Gastroesophageal sphincter (tissue), 3 donors: ENCODE measurements at regions not wholly inside any gene's neighbourhood (a gene's known extent, or its start where the extent isn't known, plus 50 kb on each side); places are given as distances from the start of the nearest gene placed in this dataset.

ENCODE experiments used
- CTCF ChIP-seq, 4 experiments: fragments of 200-600 bp in 2 of 4; fragments of 450-650 bp in 2 of 4; sonication (generic) in 1 of 4; IDR thresholded peaks; one replicate each; pipeline ENCODE4 v1.5.1; 2017 to 2019; ENCODE audit warnings: antibody characterized with exemption in 4 of 4, mild to moderate bottlenecking in 2 of 4, moderate library complexity in 2 of 4
- EP300 ChIP-seq: sonication (generic); formaldehyde crosslinking; IDR thresholded peaks from one replicate; pipeline ENCODE4 v1.6.1; 2017; ENCODE audit warnings: antibody characterized with exemption, mild to moderate bottlenecking
- POLR2A ChIP-seq, 2 donors: fragments of 450-650 bp; IDR thresholded peaks; one replicate each; pipeline ENCODE4 v1.6.1; 2017; ENCODE audit warnings: antibody characterized with exemption in 2 of 2, mild to moderate bottlenecking in 2 of 2, moderate library complexity in 1 of 2
- POLR2AphosphoS5 ChIP-seq: sonication (generic); formaldehyde crosslinking; IDR thresholded peaks from one replicate; pipeline ENCODE4 v1.6.1; 2017; ENCODE audit warnings: antibody characterized with exemption

DNA sequence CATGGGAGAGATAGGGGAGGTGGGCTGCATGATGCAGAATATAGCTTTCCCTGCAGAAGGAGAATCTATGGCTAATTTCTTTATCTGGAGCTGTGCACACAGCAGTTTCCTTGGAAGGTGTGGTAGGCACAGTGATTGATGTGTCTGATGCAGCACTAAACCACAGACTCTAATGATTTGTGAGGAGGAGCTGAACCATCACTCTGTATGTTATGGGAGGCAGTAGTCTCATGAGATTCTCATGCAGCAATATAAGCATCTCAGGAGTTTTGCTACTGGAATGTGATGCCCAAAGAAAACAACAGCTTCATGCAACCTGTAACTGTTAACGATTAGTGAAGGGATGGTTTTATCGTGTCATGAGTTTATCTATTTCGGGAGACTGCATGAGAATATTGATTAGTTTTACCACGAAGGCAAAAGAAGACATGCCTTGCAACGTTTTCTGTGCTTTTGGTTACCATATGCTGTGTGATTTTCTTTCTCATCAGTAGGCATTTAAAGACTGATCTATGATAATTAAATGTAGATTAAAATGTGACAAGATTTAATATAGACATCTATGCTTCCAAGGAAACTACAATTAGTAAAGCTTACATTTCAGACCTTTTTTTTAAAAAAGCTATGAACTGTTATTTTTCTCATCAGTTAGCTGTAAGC, 286.8 kb downstream of the ARL6IP6 start:
- no peak for TF ChIP-seq CTCF (IDR thresholded peaks at IDR 0.05)
- no peak for TF ChIP-seq POLR2A (IDR thresholded peaks at IDR 0.05)
- no peak for TF ChIP-seq POLR2AphosphoS5
- TF ChIP-seq EP300: no peak
